LNCAP (cell line): ENCODE measurements at regions not wholly inside any gene's neighbourhood (a gene's known extent, or its start where the extent isn't known, plus 50 kb on each side); places are given as distances from the start of the nearest gene placed in this dataset.

ENCODE experiments used
- TF ChIP-seq, protein P1 (sequence below): fragments of 450-650 bp; IDR thresholded peaks from 2 replicates; pipeline ENCODE4 v1.5.1; 2017; ENCODE audit warnings: mild to moderate bottlenecking

DNA sequence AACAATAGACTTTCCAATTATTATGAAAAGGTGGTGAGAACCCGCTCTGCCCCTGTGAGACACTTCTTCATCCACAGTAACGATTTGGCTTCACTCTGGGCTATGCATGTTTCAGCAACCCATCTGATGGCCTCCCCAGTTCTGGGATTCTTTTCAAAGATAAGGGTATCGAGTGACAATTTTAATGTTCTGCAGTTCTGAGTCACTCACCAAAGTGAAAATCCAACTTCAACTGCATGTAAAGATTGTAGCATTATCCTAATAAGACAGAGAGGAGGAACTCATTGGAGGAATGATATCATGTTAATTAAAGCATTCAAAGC, 1078.3 kb upstream of the SEMA6A start:
- TF ChIP-seq, protein P1, sequence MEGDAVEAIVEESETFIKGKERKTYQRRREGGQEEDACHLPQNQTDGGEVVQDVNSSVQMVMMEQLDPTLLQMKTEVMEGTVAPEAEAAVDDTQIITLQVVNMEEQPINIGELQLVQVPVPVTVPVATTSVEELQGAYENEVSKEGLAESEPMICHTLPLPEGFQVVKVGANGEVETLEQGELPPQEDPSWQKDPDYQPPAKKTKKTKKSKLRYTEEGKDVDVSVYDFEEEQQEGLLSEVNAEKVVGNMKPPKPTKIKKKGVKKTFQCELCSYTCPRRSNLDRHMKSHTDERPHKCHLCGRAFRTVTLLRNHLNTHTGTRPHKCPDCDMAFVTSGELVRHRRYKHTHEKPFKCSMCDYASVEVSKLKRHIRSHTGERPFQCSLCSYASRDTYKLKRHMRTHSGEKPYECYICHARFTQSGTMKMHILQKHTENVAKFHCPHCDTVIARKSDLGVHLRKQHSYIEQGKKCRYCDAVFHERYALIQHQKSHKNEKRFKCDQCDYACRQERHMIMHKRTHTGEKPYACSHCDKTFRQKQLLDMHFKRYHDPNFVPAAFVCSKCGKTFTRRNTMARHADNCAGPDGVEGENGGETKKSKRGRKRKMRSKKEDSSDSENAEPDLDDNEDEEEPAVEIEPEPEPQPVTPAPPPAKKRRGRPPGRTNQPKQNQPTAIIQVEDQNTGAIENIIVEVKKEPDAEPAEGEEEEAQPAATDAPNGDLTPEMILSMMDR, result no peak

DNA sequence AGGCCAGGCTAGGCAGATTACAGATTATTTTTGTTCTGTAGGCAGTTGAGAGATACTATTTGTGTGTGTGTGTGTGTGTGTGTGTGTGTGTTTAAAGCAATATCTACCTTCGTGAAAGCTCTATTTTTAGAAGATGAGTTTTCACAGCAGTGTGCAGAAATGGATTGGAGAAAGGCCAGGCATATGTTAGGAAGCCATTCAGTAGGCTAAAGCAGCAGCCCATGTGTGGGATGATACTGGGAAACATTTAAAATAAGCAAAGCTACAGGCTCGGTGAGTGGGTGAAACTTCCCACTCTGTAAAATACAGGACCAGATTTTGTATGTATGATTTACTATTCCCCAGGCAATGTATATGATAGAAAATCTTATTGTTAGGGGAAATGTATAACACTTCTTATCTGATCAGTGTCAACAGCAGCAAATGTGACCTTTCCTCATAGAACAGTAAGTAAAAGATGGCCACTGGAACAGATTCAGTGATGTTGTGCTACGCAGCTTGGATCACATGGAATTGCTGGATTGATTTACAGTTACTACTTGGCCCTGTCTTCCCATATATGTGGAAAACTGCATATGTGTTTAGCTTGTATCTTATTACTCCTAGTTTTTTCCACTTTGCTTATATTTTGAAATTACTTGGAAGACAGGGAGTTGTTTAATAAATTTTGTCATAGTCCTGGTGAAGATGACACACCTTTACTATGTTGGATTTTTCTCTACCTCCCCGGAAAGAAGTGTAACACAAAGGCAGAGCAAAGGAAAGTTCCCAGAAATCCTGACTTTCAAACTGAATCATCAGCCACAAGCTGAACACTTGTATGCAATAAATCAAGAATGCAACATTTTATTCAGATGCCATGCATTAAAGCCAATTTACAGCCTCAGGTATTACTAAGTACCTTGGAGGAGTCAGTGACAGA, 1077.7 kb upstream of the SEMA6A start:
- TF ChIP-seq, protein P1, result no peak

DNA sequence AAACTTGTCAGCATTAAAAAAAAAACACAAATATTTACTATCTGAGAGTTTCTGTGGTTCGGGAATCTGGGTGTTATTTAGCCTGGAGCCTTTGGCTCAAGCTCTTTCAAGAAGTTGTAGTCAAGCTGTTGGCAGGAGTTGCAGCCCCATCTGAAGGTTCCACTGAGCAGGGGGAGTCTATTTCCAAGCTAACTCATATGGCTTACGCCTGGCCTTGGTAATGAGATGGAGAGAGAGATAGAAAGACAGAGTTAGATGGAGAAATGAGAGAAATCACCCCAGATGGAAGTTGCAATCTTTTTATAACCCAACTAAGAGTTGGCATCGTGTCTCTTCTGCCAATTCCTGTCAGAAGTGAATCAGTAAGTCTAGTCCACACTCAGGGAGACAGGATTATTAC, 1075.2 kb upstream of the SEMA6A start:
- TF ChIP-seq, protein P1, result no peak

DNA sequence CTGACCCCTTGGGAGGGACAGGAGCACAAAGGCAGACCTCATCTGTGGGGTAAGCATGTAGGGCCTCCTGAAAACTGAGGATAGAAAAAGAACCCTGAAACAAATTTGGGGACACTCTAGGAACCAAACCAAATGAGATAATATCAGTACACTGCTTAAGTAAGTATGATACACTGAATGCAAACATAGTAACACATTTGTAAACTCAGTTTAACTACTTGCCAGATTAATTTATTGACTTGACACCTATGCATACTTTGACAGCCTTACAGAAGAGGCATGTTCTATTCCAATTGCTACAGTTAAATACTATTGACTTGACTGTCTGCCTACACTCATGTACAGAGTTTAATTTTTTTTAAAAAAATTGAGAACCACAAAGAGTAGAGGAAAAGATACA, 1070.8 kb upstream of the SEMA6A start:
- TF ChIP-seq, protein P1, result no peak

DNA sequence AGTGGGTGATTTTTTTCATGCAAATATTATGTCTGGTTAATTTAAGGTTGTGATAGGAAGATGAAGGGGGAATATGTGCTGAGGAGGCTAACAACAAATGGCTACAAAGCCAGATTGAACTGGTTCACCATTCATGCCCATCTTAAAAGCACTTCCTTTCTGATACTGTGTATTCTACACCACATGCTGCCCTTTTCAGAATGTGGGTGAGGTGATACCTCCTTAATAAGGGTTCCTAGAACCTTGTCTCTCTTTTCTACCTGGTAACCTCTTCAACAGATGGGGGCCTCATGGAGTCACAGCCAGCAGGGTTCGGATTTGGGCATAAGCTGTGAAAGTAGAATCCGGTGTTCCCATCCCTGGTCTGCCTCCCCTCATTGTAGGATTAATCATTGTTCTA, 1064.0 kb upstream of the SEMA6A start:
- TF ChIP-seq, protein P1, result no peak

DNA sequence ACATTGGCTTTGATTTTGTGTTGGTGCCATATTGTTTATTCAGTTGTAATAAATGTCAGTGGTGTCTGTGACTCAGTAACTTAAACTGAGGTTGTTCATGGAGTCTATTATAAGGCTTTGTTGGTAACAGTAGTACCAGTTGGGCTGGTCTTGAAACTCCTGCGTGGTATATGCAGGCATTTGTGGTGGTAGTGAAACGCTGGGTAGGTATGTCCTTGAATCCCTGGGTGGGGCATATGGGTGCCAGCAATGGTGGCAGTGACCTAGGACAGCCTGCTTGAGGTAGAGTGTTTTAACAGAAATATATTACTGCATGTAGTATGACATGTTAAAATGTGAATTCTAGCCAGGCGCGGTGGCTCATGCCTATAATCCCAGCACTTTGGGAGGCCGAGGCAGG, 1058.5 kb upstream of the SEMA6A start:
- TF ChIP-seq, protein P1, result no peak

DNA sequence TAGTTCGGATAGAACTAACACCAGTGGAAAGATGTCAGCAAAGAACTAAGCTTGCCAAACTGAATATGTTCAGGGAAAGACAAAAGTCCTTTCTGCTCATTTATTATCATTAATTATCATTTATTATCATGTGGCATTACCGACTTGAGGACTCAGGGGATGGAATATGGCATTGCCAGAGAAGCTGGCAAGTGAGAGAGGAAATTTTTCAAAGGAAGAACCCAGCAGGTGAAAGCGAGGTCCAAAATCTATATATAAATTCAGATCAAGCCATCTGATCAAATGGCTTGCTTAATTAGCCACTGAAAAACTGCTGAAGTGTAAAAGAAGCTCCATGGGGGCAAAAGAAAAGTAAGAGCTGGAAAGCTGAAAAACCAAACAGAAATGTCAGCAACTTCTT, 1049.6 kb upstream of the SEMA6A start:
- TF ChIP-seq, protein P1, result no peak
